ENCODE measurements at regions not wholly inside any gene's neighbourhood (a gene's known extent, or its start where the extent isn't known, plus 50 kb on each side); places are given as distances from the start of the nearest gene placed in this dataset.

DNA sequence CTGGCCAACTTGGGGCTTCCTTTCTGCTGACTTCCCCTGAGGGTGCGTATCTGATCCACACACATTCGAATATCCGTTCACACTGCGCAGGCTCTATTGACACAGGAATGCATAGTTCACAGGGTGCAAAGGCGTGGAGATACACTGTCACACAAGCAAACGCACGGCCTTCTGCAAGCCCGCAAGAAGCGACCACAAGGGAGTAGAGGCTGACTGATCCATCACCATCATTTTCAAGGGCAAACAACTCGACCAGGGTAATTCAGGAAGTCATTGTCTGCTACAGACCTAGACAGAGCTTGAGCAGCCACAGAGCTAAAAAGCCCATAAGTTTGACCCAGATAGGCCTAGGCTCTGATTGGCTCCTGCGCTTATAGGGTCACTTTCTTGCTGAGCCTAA, 392.3 kb downstream of the MN1 start:
- no peak for TF ChIP-seq POLR2AphosphoS5 (IDR thresholded peaks at IDR 0.05; ENCODE audit: insufficient read depth in 1 of 2, low read depth in 1 of 2)
- TF ChIP-seq POLR2A (IDR thresholded peaks at IDR 0.05): no peak

Measured in vagina (tissue), 2 donors.